Body of pancreas (tissue), 4 donors: ENCODE measurements at regions not wholly inside any gene's neighbourhood (a gene's known extent, or its start where the extent isn't known, plus 50 kb on each side); places are given as distances from the start of the nearest gene placed in this dataset.

Experiments
- POLR2A ChIP-seq, 3 donors: fragments of 450-650 bp; IDR thresholded peaks; one replicate each; pipeline ENCODE4 v1.6.1; 2016; ENCODE audit warnings: antibody characterized with exemption in 3 of 3, mild to moderate bottlenecking in 2 of 3
- TF ChIP-seq, protein P1 (sequence below), 7 experiments: fragments of 450-650 bp in 4 of 7; fragments of 200-600 bp in 3 of 7; sonication (generic) in 3 of 7; IDR thresholded peaks; one replicate each; pipeline ENCODE4 v1.5.1; 2016 to 2019; ENCODE audit warnings: antibody characterized with exemption in 7 of 7

DNA sequence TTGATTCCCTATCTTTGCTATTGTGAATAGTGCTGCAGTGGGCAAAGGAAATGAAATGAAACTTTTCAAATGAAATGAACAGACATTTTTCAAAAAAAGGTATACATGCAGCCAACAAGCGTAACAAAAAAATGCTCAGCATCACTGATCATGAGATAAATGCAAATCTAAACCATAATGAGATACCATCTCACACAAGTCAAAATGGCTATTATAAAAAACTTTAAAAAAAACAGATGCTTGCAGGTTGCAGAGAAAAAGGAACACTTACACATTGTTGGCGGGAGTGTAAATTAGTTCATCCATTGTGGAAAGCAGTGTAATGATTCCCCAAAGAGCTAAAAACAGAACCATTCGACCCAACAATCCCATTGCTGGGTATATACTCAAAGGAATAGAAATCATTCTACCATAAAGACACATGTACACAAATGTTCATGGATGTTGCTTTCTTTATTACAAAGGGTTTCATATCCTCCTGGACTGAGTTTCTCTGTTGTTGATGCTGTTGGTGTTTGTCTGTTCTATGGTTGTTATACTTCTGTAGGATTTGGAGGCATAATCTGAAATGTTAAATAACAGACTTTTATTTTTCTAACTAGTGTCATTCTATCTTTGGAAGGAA is 99.3 kb upstream of the SOX9 start:
- no peak for TF ChIP-seq POLR2A (IDR thresholded peaks at IDR 0.05)
- TF ChIP-seq, protein P1, sequence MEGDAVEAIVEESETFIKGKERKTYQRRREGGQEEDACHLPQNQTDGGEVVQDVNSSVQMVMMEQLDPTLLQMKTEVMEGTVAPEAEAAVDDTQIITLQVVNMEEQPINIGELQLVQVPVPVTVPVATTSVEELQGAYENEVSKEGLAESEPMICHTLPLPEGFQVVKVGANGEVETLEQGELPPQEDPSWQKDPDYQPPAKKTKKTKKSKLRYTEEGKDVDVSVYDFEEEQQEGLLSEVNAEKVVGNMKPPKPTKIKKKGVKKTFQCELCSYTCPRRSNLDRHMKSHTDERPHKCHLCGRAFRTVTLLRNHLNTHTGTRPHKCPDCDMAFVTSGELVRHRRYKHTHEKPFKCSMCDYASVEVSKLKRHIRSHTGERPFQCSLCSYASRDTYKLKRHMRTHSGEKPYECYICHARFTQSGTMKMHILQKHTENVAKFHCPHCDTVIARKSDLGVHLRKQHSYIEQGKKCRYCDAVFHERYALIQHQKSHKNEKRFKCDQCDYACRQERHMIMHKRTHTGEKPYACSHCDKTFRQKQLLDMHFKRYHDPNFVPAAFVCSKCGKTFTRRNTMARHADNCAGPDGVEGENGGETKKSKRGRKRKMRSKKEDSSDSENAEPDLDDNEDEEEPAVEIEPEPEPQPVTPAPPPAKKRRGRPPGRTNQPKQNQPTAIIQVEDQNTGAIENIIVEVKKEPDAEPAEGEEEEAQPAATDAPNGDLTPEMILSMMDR (IDR thresholded peaks at IDR 0.05): no peak
